OCI-LY1 (cell line): ENCODE measurements at regions not wholly inside any gene's neighbourhood (a gene's known extent, or its start where the extent isn't known, plus 50 kb on each side); places are given as distances from the start of the nearest gene placed in this dataset.

Source experiments
- H2AFZ ChIP-seq: fragments of 200-600 bp; sonication (generic), shearing (Covaris generic); 2 replicates; pipeline ENCODE4 v1.6.0; 2014; ENCODE audit warnings: antibody characterized with exemption, mild to moderate bottlenecking, low read length
- H3F3A ChIP-seq: fragments of 200-600 bp; sonication (generic), shearing (Covaris generic); 2 replicates; pipeline ENCODE4 v1.6.0; 2014; ENCODE audit warnings: mild to moderate bottlenecking, antibody characterized with exemption, low read length, moderate library complexity; ENCODE audit not compliant: insufficient read depth
- H3K27ac ChIP-seq: fragments of 200-600 bp; sonication (generic); 2 replicates; pipeline ENCODE4 v1.5.1; 2014; ENCODE audit warnings: low read length, mixed run types, mild to moderate bottlenecking, low read depth; ENCODE audit not compliant: poor library complexity, severe bottlenecking
- H3K27me3 ChIP-seq: fragments of 200-600 bp; sonication (generic); 2 replicates; pipeline ENCODE4 v1.6.0; 2014; ENCODE audit warnings: antibody characterized with exemption, mild to moderate bottlenecking, low read length, moderate library complexity; ENCODE audit not compliant: insufficient read depth
- H3K36me3 ChIP-seq: fragments of 200-600 bp; sonication (generic); 2 replicates; pipeline ENCODE4 v1.6.1; 2014; ENCODE audit warnings: mild to moderate bottlenecking, antibody characterized with exemption, low read length, moderate library complexity, mixed read lengths; ENCODE audit not compliant: insufficient read depth
- H3K4me1 ChIP-seq: fragments of 200-600 bp; sonication (generic); 2 replicates; pipeline ENCODE4 v1.5.1; 2014; ENCODE audit warnings: mild to moderate bottlenecking, low read length, moderate library complexity; ENCODE audit not compliant: insufficient read depth, severe bottlenecking
- H3K4me2 ChIP-seq: fragments of 200-600 bp; sonication (generic), shearing (Covaris generic); 2 replicates; pipeline ENCODE4 v1.6.1; 2014; ENCODE audit warnings: low read length
- H3K4me3 ChIP-seq: fragments of 200-600 bp; sonication (generic); 2 replicates; pipeline ENCODE4 v1.5.1; 2014; ENCODE audit warnings: low read length, low read depth, mild to moderate bottlenecking, mixed read lengths; ENCODE audit not compliant: poor library complexity, severe bottlenecking
- H3K79me2 ChIP-seq: fragments of 200-600 bp; shearing (Covaris generic); 2 replicates; pipeline ENCODE4 v1.6.1; 2016; ENCODE audit warnings: mixed run types, low read length, mixed read lengths; ENCODE audit not compliant: insufficient read depth
- H3K9ac ChIP-seq: fragments of 200-600 bp; sonication (generic), shearing (Covaris generic); 2 replicates; pipeline ENCODE4 v1.6.1; 2014; ENCODE audit warnings: mild to moderate bottlenecking, low read length, mixed read lengths
- H3K9me2 ChIP-seq: fragments of 200-600 bp; sonication (generic), shearing (Covaris generic); 2 replicates; pipeline ENCODE4 v1.6.1; 2014; ENCODE audit warnings: low read depth, mild to moderate bottlenecking, low read length, mixed read lengths
- H3K9me3 ChIP-seq: fragments of 200-600 bp; shearing (Covaris generic); 2 replicates; pipeline ENCODE4 v1.6.1; 2014; ENCODE audit warnings: low read length, mixed read lengths
- H4K20me1 ChIP-seq: fragments of 200-600 bp; sonication (generic), shearing (Covaris generic); 2 replicates; pipeline ENCODE4 v1.6.0; 2016; ENCODE audit warnings: mild to moderate bottlenecking, low read length; ENCODE audit not compliant: insufficient read depth
- CTCF ChIP-seq: fragments of 200-600 bp; sonication (generic), shearing (Covaris generic); IDR thresholded peaks from 2 replicates; pipeline ENCODE4 v1.5.1; 2017; ENCODE audit warnings: mild to moderate bottlenecking, antibody characterized with exemption, low read length, moderate library complexity, mixed read lengths
- EZH2 ChIP-seq: fragments of 200-600 bp; sonication (generic), shearing (Covaris generic); IDR thresholded peaks from 2 replicates; pipeline ENCODE4 v1.8.0; 2017; ENCODE audit warnings: borderline replicate concordance, mixed run types, mild to moderate bottlenecking, antibody characterized with exemption, low read length, moderate library complexity, mixed read lengths

DNA sequence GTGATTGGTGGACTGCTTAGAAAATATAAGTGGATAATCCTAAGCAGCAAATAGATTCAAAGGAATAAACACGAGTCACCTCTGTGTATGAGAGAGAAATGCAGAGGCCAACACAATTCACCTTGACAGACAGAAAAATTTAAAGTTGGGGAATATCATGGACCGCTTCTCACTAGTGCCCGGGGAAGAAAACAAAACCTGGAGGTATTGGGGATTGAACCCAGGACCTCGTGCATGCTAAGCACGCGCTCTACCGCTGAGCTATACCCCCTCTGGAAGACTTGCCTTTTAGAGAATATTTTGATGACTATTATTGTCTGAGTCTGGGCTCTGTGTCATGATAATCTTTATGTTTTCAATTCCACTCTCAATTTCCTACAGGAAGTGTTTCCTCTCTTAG lies 111.9 kb downstream of the TRIM27 start:
- Histone ChIP-seq H3K79me2 (no peaks in the 10 kb centered on the region), H3K4me3 (no peak overlapping the region), H3K27ac (no peak overlapping the region), H3K9me2 (no peaks in the 10 kb centered on the region), H3K4me2 (peak overlapping the region; percentile 24; the same call in 1 of the 2 replicates), H3K9me3 (no peaks in the 10 kb centered on the region), H3K9ac (no peak overlapping the region), H2AFZ (no peak overlapping the region), H3K36me3 (no peaks in the 10 kb centered on the region), H3F3A (no peaks in the 10 kb centered on the region), H4K20me1 (no peaks in the 10 kb centered on the region), H3K27me3 (no peaks in the 10 kb centered on the region; the same call in 1 of the 2 replicates), H3K4me1 (no peaks in the 10 kb centered on the region)
- no peak for TF ChIP-seq EZH2
- no peak for TF ChIP-seq CTCF

GRCh38 chr6:28812778-28813569 lies 110.8 kb downstream of the TRIM27 start:
- no peaks in the 10 kb centered on the region for H3K36me3 ChIP-seq
- no peaks in the 10 kb centered on the region; the same call in 1 of the 2 replicates for H3K27me3 ChIP-seq

GRCh38 chr6:28814032-28814976 lies 109.5 kb downstream of the TRIM27 start:
- Histone ChIP-seq H3K4me1 (no peaks in the 10 kb centered on the region), H3K27me3 (no peaks in the 10 kb centered on the region; the same call in 1 of the 2 replicates), H3K36me3 (no peaks in the 10 kb centered on the region), H3K4me3 (no peak overlapping the region), H3K79me2 (no peaks in the 10 kb centered on the region), H2AFZ (no peak overlapping the region), H3K9me2 (no peaks in the 10 kb centered on the region), H3K9ac (no peak overlapping the region), H3K9me3 (no peaks in the 10 kb centered on the region), H4K20me1 (no peaks in the 10 kb centered on the region), H3K27ac (no peak overlapping the region), H3K4me2 (no peak overlapping the region), H3F3A (no peaks in the 10 kb centered on the region)
- TF ChIP-seq EZH2 (no peak), CTCF (no peak)

More at GRCh38 chr6:28812778-28813569, 110.8 kb downstream of the TRIM27 start:
- H3K9me3 ChIP-seq = no peaks in the 10 kb centered on the region
- no peak overlapping the region for H3K9ac ChIP-seq
- H3K4me3 ChIP-seq = no peak overlapping the region
- H2AFZ ChIP-seq = no peak overlapping the region
- H3K79me2 ChIP-seq = no peaks in the 10 kb centered on the region
- H3K27ac ChIP-seq = no peak overlapping the region
- no peak for TF ChIP-seq EZH2
- TF ChIP-seq CTCF = no peak
- no peak overlapping the region for H3K4me2 ChIP-seq
- H3K4me1 ChIP-seq = no peaks in the 10 kb centered on the region
- no peaks in the 10 kb centered on the region for H3F3A ChIP-seq
- H4K20me1 ChIP-seq = no peaks in the 10 kb centered on the region
- no peaks in the 10 kb centered on the region for H3K9me2 ChIP-seq
